ENCODE measurements at regions not wholly inside any gene's neighbourhood (a gene's known extent, or its start where the extent isn't known, plus 50 kb on each side); places are given as distances from the start of the nearest gene placed in this dataset.

GRCh38 chr9:4420351-4420750 is 69.9 kb upstream of the SLC1A1 start:
- Histone ChIP-seq H3K27ac (ENCODE audit: low read depth, low read length) (no peak overlapping the region), H3K9me3 (ENCODE audit: control insufficient read depth, insufficient read depth, low read length) (no peaks in the 10 kb centered on the region), H4K20me1 (ENCODE audit: control insufficient read depth, insufficient read depth, low read depth, low read length) (no peaks in the 10 kb centered on the region), H3K4me3 (ENCODE audit: low read length) (no peak overlapping the region), H3K4me1 (ENCODE audit: control insufficient read depth, low read length) (0 out of 2 replicates have a peak, but pooled peaks cover 3% of the 10 kb centered on the region), H3K79me2 (ENCODE audit: control insufficient read depth, low read length) (no peaks in the 10 kb centered on the region), H3K9me2 (replicated peaks; ENCODE audit: control insufficient read depth, low read length) (no peaks in the 10 kb centered on the region), H3K27me3 (ENCODE audit: control insufficient read depth, low read length) (no peaks in the 10 kb centered on the region), H3K4me2 (ENCODE audit: low read length) (no peak overlapping the region), H3F3A (ENCODE audit: control insufficient read depth, insufficient read depth) (no peaks in the 10 kb centered on the region), H3K36me3 (ENCODE audit: control insufficient read depth, low read length) (no peaks in the 10 kb centered on the region)
- TF ChIP-seq CTCF (IDR thresholded peaks at IDR 0.05; ENCODE audit: low read depth, low read length, poor library complexity, severe bottlenecking), result no peak
- TF ChIP-seq EZH2phosphoT487 (IDR thresholded peaks at IDR 0.05; ENCODE audit: borderline replicate concordance, low read length), result no peak

- Histone ChIP-seq H3K79me2 (ENCODE audit: control insufficient read depth, low read length) (no peaks in the 10 kb centered on the region), H3K27ac (ENCODE audit: low read depth, low read length) (no peak overlapping the region), H3K4me2 (ENCODE audit: low read length) (no peak overlapping the region), H3F3A (ENCODE audit: control insufficient read depth, insufficient read depth) (no peaks in the 10 kb centered on the region), H3K27me3 (ENCODE audit: control insufficient read depth, low read length) (no peaks in the 10 kb centered on the region), H3K36me3 (ENCODE audit: control insufficient read depth, low read length) (no peaks in the 10 kb centered on the region), H3K4me1 (ENCODE audit: control insufficient read depth, low read length) (0 out of 2 replicates have a peak, but pooled peaks cover 3% of the 10 kb centered on the region), H3K4me3 (ENCODE audit: low read length) (no peak overlapping the region), H3K9me2 (replicated peaks; ENCODE audit: control insufficient read depth, low read length) (no peaks in the 10 kb centered on the region), H4K20me1 (ENCODE audit: control insufficient read depth, insufficient read depth, low read depth, low read length) (no peaks in the 10 kb centered on the region), H3K9me3 (ENCODE audit: control insufficient read depth, insufficient read depth, low read length) (no peaks in the 10 kb centered on the region)
- TF ChIP-seq CTCF (IDR thresholded peaks at IDR 0.05; ENCODE audit: low read depth, low read length, poor library complexity, severe bottlenecking), result no peak
- TF ChIP-seq EZH2phosphoT487 (IDR thresholded peaks at IDR 0.05; ENCODE audit: borderline replicate concordance, low read length), result no peak
Measured at GRCh38 chr9:4417578-4418325, 72.5 kb upstream of the SLC1A1 start.

GRCh38 chr9:4416467-4416866 is 73.8 kb upstream of the SLC1A1 start:
- Histone ChIP-seq H3K27ac (ENCODE audit: low read depth, low read length) (no peak overlapping the region), H3K4me1 (ENCODE audit: control insufficient read depth, low read length) (no peaks in the 10 kb centered on the region), H3K36me3 (ENCODE audit: control insufficient read depth, low read length) (no peaks in the 10 kb centered on the region), H4K20me1 (ENCODE audit: control insufficient read depth, insufficient read depth, low read depth, low read length) (no peaks in the 10 kb centered on the region), H3K4me3 (ENCODE audit: low read length) (no peak overlapping the region), H3K4me2 (ENCODE audit: low read length) (no peak overlapping the region), H3F3A (ENCODE audit: control insufficient read depth, insufficient read depth) (no peaks in the 10 kb centered on the region), H3K27me3 (ENCODE audit: control insufficient read depth, low read length) (no peaks in the 10 kb centered on the region), H3K9me2 (replicated peaks; ENCODE audit: control insufficient read depth, low read length) (no peaks in the 10 kb centered on the region), H3K9me3 (ENCODE audit: control insufficient read depth, insufficient read depth, low read length) (no peaks in the 10 kb centered on the region), H3K79me2 (ENCODE audit: control insufficient read depth, low read length) (no peaks in the 10 kb centered on the region)
- no peak for TF ChIP-seq EZH2phosphoT487 (IDR thresholded peaks at IDR 0.05; ENCODE audit: borderline replicate concordance, low read length)
- TF ChIP-seq CTCF (IDR thresholded peaks at IDR 0.05; ENCODE audit: low read depth, low read length, poor library complexity, severe bottlenecking), result no peak

Data from DOHH2 (cell line).